H1 (cell line): ENCODE measurements at regions not wholly inside any gene's neighbourhood (a gene's known extent, or its start where the extent isn't known, plus 50 kb on each side); places are given as distances from the start of the nearest gene placed in this dataset.

Experiments
- CHD1 ChIP-seq: IDR thresholded peaks from 2 replicates; pipeline ENCODE4 v1.6.1; 2012; ENCODE audit warnings: low read depth, low read length, improper control_type of control experiment
- CREB1 ChIP-seq: IDR thresholded peaks from 2 replicates; pipeline ENCODE4 v1.6.1; 2012; ENCODE audit warnings: inconsistent platforms
- FOSL1 ChIP-seq: IDR thresholded peaks from 2 replicates; pipeline ENCODE4 v1.6.1; 2011; ENCODE audit warnings: mild to moderate bottlenecking, low read depth, low read length, moderate library complexity; ENCODE audit not compliant: insufficient read depth
- MAFK ChIP-seq: IDR thresholded peaks from 2 replicates; pipeline ENCODE4 v1.6.1; 2012; ENCODE audit warnings: low read depth, mild to moderate bottlenecking, improper control_type of control experiment, low read length
- RBBP5 ChIP-seq: IDR thresholded peaks from 2 replicates; pipeline ENCODE4 v1.7.1; 2012; ENCODE audit warnings: low read depth, mild to moderate bottlenecking, inconsistent platforms, low read length, moderate library complexity, borderline replicate concordance
- RFX5 ChIP-seq: IDR thresholded peaks from 2 replicates; pipeline ENCODE4 v1.6.1; 2011; ENCODE audit warnings: low read depth, low read length, improper control_type of control experiment, borderline replicate concordance
- SUZ12 ChIP-seq: fragments of 200-600 bp; sonication (generic); IDR thresholded peaks from 2 replicates; pipeline ENCODE4 v1.6.1; 2012; ENCODE audit warnings: mild to moderate bottlenecking, inconsistent platforms, low read length, moderate library complexity, mixed read lengths
- TBP ChIP-seq: IDR thresholded peaks from 2 replicates; pipeline ENCODE4 v1.6.1; 2011; ENCODE audit warnings: low read depth, low read length, improper control_type of control experiment

- TF ChIP-seq TBP (no peak), RFX5 (no peak), CREB1 (no peak), RBBP5 (no peak), MAFK (no peak), CHD1 (no peak), FOSL1 (no peak), SUZ12 (no peak)
Observed at GRCh38 chr5:23064710-23065109, 211.6 kb upstream of the CDH12 start (continued).
